Peyer's patch (tissue), 4 donors: ENCODE measurements at regions not wholly inside any gene's neighbourhood (a gene's known extent, or its start where the extent isn't known, plus 50 kb on each side); places are given as distances from the start of the nearest gene placed in this dataset.
"Not testable (repeated sequence)": the region's sequence is repeated elsewhere in the genome, so short reads cannot be mapped to it uniquely, and the experiment has no call there.

ENCODE experiments used
- CTCF ChIP-seq, 6 experiments: fragments of 450-650 bp in 4 of 6; fragments of 200-600 bp in 2 of 6; sonication (generic) in 1 of 6; IDR thresholded peaks; one replicate each; pipeline ENCODE4 v1.5.1; 2017 to 2019; ENCODE audit warnings: antibody characterized with exemption in 6 of 6, mild to moderate bottlenecking in 3 of 6, moderate library complexity in 1 of 6
- POLR2A ChIP-seq, 2 donors: fragments of 450-650 bp; IDR thresholded peaks; one replicate each; pipeline ENCODE4 v1.5.1; 2017; ENCODE audit warnings: antibody characterized with exemption in 2 of 2, mild to moderate bottlenecking in 2 of 2, moderate library complexity in 2 of 2

- TF ChIP-seq POLR2A, CTCF (IDR thresholded peaks at IDR 0.05): not testable (repeated sequence)
Observed at GRCh38 chr5:42003852-42004251, 78.8 kb downstream of the FBXO4 start.
